Myocyte (in vitro differentiated cells): ENCODE measurements at regions not wholly inside any gene's neighbourhood (a gene's known extent, or its start where the extent isn't known, plus 50 kb on each side); places are given as distances from the start of the nearest gene placed in this dataset.

ENCODE experiments used
- DNase-seq: peaks from one replicate; pipeline ENCODE4 v3.0.0-alpha.2; 2012; ENCODE audit warnings: low read depth

- no peak for DNase-seq
Measured at GRCh38 chr12:65653321-65653720, 171.0 kb upstream of the HMGA2 start.

GRCh38 chr12:65653946-65654629 is 170.2 kb upstream of the HMGA2 start:
- DNase-seq: no peak

- no peak for DNase-seq
Measured at GRCh38 chr12:65655074-65655493, 169.2 kb upstream of the HMGA2 start.

- DNase-seq: no peak
Measured at GRCh38 chr12:65656156-65656882, 168.0 kb upstream of the HMGA2 start.

- peak; percentile 74 for DNase-seq
Measured at GRCh38 chr12:65656891-65657351, 167.4 kb upstream of the HMGA2 start.

GRCh38 chr12:65657635-65658034 is 166.6 kb upstream of the HMGA2 start:
- no peak for DNase-seq

GRCh38 chr12:65658360-65658759 is 165.9 kb upstream of the HMGA2 start:
- no peak for DNase-seq

GRCh38 chr12:65659681-65660080 is 164.6 kb upstream of the HMGA2 start:
- no peak for DNase-seq

- no peak for DNase-seq
Measured at GRCh38 chr12:65660096-65660495, 164.2 kb upstream of the HMGA2 start.

- DNase-seq: no peak
Measured at GRCh38 chr12:65660836-65661235, 163.4 kb upstream of the HMGA2 start.

GRCh38 chr12:65662590-65662989 is 161.7 kb upstream of the HMGA2 start:
- DNase-seq: no peak

GRCh38 chr12:65663097-65663496 is 161.2 kb upstream of the HMGA2 start:
- no peak for DNase-seq

GRCh38 chr12:65663648-65664047 is 160.6 kb upstream of the HMGA2 start:
- no peak for DNase-seq

GRCh38 chr12:65664715-65665250 is 159.5 kb upstream of the HMGA2 start:
- no peak for DNase-seq

- no peak for DNase-seq
Measured at GRCh38 chr12:65665817-65666216, 158.5 kb upstream of the HMGA2 start.

- DNase-seq: no peak
Measured at GRCh38 chr12:65666876-65667275, 157.4 kb upstream of the HMGA2 start.

GRCh38 chr12:65667932-65668331 is 156.4 kb upstream of the HMGA2 start:
- peak; percentile 34 for DNase-seq

- DNase-seq: no peak
Measured at GRCh38 chr12:65668981-65669695, 155.1 kb upstream of the HMGA2 start.

- DNase-seq: no peak
Measured at GRCh38 chr12:65670775-65671174, 153.5 kb upstream of the HMGA2 start.

- no peak for DNase-seq
Measured at GRCh38 chr12:65672441-65672840, 151.8 kb upstream of the HMGA2 start.

GRCh38 chr12:65673156-65673690 is 151.1 kb upstream of the HMGA2 start:
- no peak for DNase-seq

- peak; percentile 26 for DNase-seq
Measured at GRCh38 chr12:65673732-65674131, 150.6 kb upstream of the HMGA2 start.
